Caki2 (cell line): ENCODE measurements at regions not wholly inside any gene's neighbourhood (a gene's known extent, or its start where the extent isn't known, plus 50 kb on each side); places are given as distances from the start of the nearest gene placed in this dataset.
"Not testable (repeated sequence)": the region's sequence is repeated elsewhere in the genome, so short reads cannot be mapped to it uniquely, and the experiment has no call there.

Source experiments
- DNase-seq: peaks from one replicate; pipeline ENCODE4 v3.0.0-alpha.2; 2015; ENCODE audit warnings: low read depth
- in situ Hi-C: cut with HindIII; loops from 2 replicates; pipeline ENCODE4 v1.10.0; 2016; ENCODE audit warnings: low sequenced_read_pairs, low pct_unique_long_range_greater_than_20kb, mixed read lengths

GRCh38 chrX:123788193-123788592 is 55.3 kb upstream of the THOC2 start:
- DNase-seq, in situ Hi-C loops: not testable (repeated sequence)

- DNase-seq: no peak
- in situ Hi-C loops: no loop called here
Measured at GRCh38 chrX:123788744-123789143, 55.9 kb upstream of the THOC2 start.

- DNase-seq: no peak
- in situ Hi-C loops: no loop called here
Measured at GRCh38 chrX:123797543-123798447, 62.1 kb upstream of the XIAP start.

GRCh38 chrX:123798706-123799430 is 61.0 kb upstream of the XIAP start:
- in situ Hi-C loops: not testable (repeated sequence)
- DNase-seq: peak; percentile 62

GRCh38 chrX:123801901-123802300 is 58.0 kb upstream of the XIAP start:
- in situ Hi-C loops: no loop called here
- no peak for DNase-seq

GRCh38 chrX:123803331-123803983 is 56.4 kb upstream of the XIAP start:
- peak; percentile 90 for DNase-seq
- in situ Hi-C loops: no loop called here

GRCh38 chrX:123803984-123804365 is 55.9 kb upstream of the XIAP start:
- in situ Hi-C loops, DNase-seq: not testable (repeated sequence)

GRCh38 chrX:123807835-123808416 is 51.9 kb upstream of the XIAP start:
- in situ Hi-C loops: no loop called here
- no peak for DNase-seq

- DNase-seq: no peak
Measured at GRCh38 chrX:123809854-123810375, 49.9 kb upstream of the XIAP start.

More at GRCh38 chrX:123809854-123810375, 49.9 kb upstream of the XIAP start:
- in situ Hi-C loops: no loop called here
